Adrenal gland (tissue), 5 donors: ENCODE measurements at regions not wholly inside any gene's neighbourhood (a gene's known extent, or its start where the extent isn't known, plus 50 kb on each side); places are given as distances from the start of the nearest gene placed in this dataset.

ENCODE experiments used
- POLR2A ChIP-seq, 2 donors: fragments of 450-650 bp; IDR thresholded peaks; one replicate each; pipeline ENCODE4 v1.6.1; 2017; ENCODE audit warnings: antibody characterized with exemption in 2 of 2, mild to moderate bottlenecking in 2 of 2, moderate library complexity in 1 of 2
- TF ChIP-seq, protein P1 (sequence below), 6 experiments: fragments of 450-650 bp in 4 of 6; fragments of 200-600 bp in 2 of 6; sonication (generic) in 1 of 6; IDR thresholded peaks; 1 replicate in 5 of 6; 2 replicates in 1 of 6; pipeline versions ENCODE4 v1.5.1 to v1.8.0; 2016 to 2021; ENCODE audit warnings: antibody characterized with exemption in 6 of 6, mild to moderate bottlenecking in 2 of 6, moderate library complexity in 1 of 6
- donor health status: DM: no; HTN: no; CAD: no.

DNA sequence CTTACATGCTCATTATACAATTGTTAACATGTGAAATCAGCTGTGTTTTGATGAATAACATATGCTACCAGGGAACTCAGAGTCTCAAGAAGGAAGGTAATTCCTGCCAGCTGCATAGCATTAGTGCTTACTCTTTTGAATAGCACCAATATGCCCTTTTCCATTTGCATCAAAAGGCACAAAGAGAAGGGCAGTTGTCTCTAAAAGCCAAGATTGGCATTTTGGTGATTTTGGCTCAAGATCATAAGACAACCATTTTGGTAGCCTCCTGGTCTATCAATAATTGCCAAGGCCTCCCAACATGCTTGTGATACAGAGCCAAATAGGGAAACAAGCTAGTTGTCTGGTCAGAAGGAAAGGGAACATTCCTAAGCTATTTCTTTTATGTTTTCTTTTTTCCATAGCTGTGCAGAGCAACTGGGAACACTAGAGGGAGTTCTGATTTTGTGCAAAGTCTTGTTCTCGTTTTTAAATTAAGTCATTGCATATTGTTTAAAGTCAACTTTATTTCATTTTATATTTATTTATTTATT lies 416.7 kb upstream of the CHORDC1 start:
- TF ChIP-seq, protein P1, sequence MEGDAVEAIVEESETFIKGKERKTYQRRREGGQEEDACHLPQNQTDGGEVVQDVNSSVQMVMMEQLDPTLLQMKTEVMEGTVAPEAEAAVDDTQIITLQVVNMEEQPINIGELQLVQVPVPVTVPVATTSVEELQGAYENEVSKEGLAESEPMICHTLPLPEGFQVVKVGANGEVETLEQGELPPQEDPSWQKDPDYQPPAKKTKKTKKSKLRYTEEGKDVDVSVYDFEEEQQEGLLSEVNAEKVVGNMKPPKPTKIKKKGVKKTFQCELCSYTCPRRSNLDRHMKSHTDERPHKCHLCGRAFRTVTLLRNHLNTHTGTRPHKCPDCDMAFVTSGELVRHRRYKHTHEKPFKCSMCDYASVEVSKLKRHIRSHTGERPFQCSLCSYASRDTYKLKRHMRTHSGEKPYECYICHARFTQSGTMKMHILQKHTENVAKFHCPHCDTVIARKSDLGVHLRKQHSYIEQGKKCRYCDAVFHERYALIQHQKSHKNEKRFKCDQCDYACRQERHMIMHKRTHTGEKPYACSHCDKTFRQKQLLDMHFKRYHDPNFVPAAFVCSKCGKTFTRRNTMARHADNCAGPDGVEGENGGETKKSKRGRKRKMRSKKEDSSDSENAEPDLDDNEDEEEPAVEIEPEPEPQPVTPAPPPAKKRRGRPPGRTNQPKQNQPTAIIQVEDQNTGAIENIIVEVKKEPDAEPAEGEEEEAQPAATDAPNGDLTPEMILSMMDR (IDR thresholded peaks at IDR 0.05), result peak in 5 of 6 experiments; percentile 17 to 38 (median 25)
- TF ChIP-seq POLR2A (IDR thresholded peaks at IDR 0.05), result no peak
